GM19023 (cell line): ENCODE measurements at regions not wholly inside any gene's neighbourhood (a gene's known extent, or its start where the extent isn't known, plus 50 kb on each side); places are given as distances from the start of the nearest gene placed in this dataset.
"Not testable (repeated sequence)": the region's sequence is repeated elsewhere in the genome, so short reads cannot be mapped to it uniquely, and the experiment has no call there.

ENCODE experiments used
- ATAC-seq: cut with Tn5 transposase; IDR thresholded peaks from one replicate; pipeline ENCODE4 v1.9.1; 2021; ENCODE audit warnings: mild to moderate bottlenecking, moderate library complexity; ENCODE audit not compliant: unreplicated experiment

DNA sequence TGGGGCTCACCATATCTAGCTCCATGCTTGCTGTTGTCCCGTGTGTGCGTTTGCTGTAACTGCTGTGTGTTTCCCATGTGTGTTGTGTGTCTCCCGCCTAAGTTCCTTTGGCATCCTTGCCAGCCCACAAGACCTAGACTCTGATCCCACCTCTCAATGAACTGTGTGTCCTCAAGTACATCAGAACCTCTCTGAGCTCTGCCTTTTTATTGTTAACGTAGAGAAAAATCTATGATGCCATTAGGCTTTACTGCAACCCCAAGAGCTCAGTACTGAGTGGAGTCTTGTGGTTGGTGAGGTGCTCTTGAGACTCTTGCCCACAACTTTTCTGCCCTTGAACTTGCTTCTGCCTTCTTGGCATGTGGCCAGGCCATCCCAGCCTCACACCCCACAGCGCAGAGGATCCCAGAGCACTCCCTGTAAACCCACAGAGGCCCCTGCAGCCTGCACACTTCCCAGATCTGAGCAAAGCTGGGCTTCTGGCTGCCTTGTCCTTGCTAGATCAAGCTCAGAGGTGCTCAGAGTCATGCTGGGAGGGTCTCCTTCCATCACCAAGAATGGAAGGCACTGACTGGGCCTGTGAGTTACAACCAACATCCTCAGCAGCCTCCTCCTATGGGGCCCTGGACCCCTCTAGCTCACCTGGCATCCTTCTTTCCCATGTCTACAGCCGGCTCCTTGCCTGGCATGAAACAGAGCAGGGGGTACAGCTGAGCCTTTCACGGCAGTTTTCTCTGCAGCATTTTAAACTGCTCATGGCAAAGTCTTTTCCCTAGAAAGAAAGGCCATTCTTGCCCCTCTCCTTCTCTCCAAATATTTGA is 643.4 kb downstream of the ACTR3B start:
- no peak for ATAC-seq

DNA sequence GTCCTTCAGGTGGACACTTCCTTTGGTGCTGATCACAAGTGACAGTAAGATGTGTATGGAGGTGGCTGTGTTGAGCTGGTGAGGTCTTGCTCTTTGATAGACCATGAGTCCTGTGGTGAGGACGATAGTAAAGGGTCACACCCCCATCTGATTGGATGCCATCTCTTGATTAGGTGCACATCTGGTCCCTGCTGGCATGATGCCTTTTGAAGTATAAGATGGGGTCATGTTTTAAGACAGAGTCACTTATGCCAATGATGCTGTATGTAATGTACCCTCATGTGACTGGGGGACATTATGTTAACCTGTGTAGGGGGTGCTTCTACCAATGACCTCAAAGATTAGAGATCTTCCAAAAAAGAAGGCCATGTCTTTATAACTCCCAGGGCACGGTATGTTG is 644.6 kb downstream of the ACTR3B start:
- no peak for ATAC-seq

DNA sequence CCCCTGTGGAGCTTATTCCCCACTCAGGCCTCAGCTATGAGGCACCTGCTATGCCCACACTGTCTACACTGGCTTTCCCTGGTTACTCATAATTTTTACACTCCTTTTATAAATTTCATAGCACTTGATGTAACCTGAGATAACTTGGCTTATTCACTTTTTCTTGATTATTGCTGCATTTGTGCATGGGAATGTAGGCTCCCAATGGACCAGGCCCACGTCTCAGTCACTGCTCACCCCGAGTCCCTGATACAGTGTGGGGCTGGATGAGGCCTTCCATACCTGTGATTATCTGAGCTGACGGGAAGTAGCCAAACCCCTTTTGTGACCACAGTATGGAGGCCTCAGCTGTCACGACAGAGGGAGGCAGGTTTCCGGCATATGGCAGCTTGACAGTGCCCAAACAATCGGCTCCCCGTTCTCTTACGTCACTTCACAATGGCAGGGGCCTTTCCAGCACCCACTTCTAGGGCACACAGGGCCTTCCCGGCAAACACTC is 645.3 kb downstream of the ACTR3B start:
- no peak for ATAC-seq

DNA sequence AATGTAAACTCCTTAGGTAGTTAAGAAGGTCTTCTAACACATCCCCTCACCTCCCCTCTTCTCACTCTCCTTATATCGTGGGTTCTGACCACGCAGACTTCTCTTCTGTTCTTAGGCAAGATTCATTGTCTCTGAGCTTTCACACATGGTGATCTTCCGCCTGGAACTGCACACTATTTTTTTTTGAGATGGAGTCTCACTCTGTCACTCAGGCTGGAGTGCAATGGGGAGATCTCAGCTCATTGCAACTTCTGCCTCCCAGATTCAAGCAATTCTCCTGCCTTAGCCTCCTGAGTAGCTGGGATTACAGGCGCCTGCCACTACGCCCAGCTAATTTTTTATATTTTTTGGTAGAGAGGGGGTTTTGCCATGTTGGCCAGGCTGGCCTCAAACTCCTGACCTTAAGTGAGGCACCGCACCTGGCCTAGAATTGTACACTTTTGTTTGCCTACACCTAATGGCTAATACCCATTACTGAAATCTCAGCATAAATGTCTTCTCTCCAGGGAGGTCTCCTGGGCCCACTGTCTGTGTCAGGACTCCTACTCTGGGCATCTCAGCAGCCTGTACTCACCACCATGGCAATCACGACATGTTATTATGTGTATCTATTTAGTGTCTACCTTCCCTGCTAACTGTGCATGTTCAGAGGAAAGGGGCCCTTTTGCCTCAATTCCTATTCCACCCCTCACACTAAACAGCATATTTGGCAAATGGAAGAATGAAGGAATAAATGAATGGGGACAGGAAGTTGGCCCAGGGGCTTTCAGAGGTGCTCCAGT is 646.3 kb upstream of the DPP6 start:
- ATAC-seq: no peak

DNA sequence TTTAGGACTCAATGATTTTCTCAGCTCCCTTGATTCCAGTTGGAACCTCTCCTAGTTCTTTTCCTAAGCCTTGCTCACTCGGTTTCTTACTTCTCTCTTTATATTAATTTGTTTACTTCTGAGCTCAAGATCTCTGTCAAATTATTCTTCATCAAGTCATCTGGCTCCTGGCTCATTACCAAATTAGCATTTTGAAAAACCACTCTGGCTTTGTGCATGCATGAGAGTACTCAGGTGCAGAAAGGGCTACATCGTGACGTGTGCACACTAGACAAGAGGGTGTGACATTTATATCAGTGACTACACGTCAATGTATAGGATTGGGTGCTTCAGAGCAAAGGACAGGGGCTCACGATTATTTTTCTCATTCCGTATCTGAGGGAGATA is 645.7 kb upstream of the DPP6 start:
- ATAC-seq: no peak

DNA sequence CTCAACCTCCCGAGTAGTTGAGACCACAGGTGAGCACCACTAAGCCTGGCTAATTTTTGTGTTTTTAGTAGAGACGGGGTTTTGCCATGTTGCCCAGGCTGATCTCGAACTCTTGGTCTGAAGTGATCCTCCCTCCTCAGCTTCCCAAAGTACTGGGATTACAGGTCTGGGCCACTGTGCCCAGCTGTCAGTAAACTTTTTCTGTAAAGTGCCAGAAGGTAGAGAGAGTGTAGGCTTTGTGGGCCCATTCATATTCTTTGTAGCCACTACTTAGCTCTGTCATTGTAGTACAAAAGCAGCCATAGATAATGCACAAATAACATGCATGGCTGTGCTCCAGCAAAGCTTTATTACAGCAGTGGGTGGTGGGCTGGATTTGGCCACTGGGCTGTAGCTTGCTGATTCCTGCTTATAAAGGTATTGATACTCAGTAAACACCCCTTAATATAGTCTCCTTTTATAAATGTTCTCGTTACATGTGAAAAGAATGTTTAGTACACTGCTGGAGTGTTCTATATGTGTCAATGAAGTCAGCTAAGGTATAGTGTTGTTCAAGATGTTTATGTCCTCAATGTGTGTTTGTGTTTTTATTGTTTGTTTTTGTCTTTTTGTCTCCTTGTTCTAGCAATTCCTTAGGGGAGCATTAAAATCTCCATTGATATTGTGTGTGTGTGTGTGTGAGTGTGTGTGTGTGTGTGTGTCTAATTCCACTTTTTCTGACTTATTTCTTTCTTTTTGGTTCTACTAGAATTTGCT is 644.7 kb upstream of the DPP6 start:
- no peak for ATAC-seq

DNA sequence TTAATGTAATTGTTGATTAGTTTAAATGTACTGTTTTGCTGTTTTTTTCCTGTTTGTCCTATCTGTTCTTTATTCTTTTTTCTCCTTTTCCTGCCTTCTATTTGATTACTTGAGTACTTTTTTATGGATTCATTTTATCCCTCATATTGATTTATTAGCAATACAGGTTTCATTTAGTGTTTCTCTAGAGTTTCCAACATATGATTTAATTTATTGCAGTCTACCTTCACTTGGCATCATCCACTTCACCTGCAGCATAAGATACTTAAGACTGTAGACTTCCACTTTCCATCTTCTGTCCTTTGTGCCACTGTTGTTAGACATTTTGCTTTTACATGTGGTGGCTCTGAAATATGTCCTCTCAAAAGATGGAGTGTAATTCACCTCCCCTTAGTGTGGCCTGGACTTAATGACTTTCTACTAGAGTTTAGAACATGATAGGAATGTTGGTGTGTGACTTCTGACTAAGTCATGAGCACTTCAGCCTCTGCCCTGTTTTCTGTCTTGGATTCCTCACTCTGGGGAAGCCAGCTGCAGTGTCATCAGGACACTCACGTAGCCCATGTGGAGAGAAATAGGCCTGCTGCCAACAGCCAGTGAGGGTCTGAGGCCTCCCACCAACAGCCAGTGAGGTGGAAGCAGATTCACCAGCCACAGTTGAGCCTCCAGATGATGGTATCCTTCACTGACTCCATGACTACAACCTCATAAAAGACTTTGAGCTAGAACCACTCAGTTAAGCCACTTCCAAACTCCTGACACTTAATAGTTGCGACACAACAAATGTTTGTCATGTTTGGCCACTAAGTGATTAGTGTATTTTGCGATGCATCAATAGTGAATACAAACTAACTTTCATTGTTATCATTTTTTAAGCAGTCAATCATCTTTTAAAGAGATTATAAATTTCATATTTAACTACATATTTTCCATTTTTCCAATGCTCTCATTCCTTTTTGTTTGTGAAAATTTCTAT is 643.5 kb upstream of the DPP6 start:
- ATAC-seq: no peak

DNA sequence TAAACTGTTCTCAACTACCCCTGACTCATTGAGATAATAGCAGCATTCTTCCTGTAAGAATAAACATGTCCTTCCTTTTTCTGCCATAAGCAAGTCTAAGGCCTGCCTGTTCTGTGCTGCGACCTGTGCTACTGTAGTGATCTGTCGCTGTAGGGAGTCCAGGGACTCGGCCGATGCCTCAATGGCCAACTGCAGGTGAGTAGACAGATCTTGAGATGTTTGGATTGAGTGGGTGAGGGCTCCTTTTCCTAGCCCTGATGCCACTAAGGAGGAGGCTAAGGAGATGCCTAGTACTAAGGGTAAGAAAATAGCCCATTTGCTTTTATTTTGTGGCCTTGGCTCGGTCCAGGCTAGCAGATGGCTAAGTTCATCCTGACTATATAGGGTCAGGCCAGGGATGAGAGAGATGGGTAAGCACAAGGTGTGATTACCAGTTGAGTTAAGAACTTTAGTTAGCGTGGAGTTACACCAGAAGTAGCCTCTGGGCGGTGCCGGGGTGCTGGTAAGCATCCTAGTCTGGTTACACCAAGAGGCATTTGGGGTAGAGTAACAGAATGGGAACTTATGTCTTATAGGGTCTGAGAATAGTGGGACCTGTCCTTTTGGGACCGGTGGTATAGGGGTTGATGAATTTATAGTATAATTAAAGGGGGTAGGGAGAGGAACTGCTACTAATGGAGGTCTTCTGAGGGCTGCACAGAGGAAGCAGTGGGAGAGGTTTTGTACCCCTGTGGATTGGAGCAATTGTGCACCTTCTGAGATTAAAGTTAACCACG is 642.4 kb upstream of the DPP6 start:
- ATAC-seq: not testable (repeated sequence)

DNA sequence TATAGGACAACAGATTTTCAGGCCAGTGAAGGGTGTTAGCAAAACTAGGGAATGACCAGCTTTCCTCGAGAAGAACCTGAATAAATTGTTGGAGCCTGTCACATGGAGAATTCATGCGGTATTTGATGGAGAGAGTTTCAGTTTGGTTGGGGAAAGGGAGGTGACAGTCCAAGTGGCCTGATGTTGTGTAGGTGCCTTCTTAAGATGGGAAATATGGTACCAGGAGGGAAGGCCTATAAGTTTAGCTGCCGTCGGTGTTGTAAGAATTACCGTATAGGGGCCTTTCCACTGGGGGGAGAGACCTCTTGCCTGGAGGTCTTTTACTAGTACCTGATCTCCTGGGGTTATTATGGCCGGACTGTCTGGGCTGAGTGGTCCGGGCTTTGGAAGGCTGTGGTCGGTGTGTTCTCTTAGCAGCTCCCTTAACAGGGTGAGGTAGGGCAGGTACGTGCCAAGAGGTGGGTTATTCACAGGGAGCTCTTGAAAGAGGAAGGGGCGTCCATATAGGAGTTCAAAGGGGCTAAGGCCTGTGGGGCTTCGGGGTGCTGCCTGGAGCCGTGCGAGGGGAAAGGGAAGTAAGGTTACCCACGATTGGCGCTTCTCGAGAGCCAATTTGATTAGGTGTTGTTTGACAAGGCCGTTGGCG is 641.1 kb upstream of the DPP6 start:
- not testable (repeated sequence) for ATAC-seq

DNA sequence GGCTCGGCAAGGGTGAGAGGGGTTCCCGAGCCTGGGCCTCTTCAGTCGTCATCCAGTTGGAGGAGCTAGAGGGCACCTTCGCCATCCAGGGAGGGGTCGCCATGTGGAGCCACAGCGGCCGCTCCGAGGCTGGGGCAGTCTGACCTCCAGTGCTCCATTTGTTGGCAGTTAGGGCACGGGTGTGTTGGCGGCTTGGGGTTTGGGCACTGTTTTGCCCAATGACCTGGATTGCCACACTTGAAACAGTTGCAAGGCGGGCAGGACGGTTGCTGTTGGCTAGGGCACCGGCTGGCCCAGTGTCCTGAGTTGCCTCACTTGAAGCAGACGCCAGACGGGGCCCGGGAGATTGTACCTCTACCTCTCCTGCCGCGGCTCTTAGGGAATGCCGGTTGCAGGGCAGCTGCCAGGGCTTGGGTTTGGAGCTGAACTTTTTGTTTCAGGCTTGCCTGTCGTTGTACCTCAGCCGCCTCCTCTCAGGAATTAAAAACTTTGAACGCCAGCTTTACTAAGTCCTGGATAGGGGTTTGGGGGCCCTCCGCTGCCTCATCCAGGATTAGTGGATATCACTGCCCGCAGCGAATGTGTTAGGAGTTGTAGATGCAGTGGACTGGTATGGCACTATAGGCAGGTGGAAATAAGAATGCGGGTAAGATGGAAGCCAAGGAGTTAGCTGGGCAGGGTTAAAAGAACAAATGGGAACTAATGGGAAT is 639.9 kb upstream of the DPP6 start:
- not testable (repeated sequence) for ATAC-seq

DNA sequence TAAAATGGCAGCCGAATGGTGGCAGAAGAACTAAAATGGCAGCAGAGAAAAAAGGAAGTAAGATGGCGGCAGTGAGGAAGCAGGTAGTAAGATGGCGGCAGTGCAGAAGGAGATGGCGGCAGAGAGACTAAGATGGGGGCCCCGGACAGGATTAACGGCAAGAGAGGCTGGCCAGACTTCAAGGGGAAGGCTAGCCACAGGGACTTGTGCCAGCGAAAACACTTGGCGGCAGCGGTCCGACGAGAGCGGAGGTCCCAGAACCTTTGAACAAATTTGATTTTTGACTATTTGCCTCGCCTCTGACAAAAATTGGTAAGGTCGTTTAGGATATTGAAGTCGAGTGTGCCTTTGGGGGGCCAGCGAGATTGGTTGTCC is 639.4 kb upstream of the DPP6 start:
- not testable (repeated sequence) for ATAC-seq

DNA sequence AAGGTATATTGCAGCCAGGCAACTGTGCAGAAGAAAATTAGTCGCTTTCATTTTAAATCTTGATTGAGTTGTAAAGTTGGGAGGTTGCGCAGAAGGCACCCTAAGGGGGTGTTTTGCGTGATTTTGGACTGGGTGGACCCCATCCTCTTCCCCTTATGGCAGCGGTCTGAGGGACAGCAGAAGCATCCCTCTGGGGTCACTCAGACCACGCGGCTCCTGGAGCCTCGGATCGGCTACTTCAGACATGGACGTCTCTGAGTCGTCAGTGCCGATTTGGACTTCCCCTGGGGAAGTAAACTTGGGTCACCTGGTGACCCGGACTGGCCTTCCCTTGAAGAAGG is 639.0 kb upstream of the DPP6 start:
- ATAC-seq: no peak

DNA sequence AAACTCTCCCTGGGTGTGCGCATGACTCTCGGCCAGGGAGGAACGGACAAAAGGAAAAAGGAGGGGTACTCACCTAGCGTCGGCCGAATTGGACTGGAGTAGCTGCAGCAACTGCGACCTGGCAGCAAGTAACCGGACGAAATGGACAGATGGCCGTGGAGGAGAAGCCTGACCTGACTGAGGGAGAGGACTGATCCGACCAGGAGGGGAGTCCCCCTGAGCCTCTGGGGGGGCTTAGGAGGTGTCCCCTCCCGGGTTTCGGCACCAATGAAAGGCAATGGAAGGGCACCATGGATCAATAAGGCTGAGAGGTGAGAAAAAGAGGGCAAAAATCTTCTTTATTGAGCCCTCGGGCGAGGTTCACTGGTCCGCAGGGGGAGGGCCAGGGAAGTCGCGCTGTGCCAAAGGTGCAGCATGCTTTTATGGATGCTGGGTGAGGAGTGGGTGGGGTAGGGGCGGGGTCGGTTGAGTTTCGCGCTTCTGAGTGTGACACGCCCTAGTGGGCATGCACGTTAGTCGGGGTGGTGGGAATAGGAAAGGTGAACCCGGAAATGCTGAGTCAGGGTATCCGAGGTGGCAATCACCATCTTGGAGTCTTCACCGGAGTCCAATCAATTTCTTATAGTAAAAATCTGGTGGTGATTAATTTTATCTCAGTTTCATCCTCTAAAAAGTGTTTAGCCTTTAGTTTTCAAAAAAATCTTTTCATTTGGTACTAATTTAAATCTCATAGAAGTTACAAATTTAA is 638.5 kb upstream of the DPP6 start:
- ATAC-seq: no peak

DNA sequence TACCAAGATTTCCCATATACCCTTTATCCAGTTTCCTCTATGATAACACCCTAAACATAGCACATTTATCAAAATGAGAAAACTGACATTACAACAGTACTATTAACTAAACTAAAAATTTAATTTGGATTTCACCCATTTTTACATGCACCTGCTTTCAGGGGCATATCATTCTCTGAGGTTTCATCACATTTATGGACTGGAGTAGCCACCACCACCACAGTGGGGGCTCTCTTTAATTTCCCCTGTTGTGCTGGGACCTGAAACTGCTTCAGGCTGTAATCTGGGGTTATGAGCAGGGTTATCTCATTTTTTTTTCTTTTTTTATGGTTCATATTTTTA is 637.9 kb upstream of the DPP6 start:
- ATAC-seq: no peak

DNA sequence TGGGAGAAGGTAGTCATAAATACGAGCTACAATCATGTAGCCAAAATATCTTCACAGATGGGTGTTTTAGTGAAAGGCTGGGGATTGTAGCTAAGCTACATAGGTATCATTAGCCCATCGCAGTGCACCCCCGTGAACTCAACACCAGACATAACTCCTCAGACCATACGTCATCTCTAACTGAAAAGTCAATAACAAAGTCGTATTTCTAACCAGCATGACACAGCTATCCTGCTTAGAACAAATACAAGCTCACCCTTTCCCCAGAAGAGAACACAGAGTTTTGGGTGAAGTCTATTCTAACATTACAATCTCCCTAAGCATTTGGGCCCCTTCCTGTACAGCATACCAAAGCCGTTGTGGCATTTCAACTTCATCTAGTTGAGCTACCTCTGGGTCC is 636.6 kb upstream of the DPP6 start:
- ATAC-seq: no peak

DNA sequence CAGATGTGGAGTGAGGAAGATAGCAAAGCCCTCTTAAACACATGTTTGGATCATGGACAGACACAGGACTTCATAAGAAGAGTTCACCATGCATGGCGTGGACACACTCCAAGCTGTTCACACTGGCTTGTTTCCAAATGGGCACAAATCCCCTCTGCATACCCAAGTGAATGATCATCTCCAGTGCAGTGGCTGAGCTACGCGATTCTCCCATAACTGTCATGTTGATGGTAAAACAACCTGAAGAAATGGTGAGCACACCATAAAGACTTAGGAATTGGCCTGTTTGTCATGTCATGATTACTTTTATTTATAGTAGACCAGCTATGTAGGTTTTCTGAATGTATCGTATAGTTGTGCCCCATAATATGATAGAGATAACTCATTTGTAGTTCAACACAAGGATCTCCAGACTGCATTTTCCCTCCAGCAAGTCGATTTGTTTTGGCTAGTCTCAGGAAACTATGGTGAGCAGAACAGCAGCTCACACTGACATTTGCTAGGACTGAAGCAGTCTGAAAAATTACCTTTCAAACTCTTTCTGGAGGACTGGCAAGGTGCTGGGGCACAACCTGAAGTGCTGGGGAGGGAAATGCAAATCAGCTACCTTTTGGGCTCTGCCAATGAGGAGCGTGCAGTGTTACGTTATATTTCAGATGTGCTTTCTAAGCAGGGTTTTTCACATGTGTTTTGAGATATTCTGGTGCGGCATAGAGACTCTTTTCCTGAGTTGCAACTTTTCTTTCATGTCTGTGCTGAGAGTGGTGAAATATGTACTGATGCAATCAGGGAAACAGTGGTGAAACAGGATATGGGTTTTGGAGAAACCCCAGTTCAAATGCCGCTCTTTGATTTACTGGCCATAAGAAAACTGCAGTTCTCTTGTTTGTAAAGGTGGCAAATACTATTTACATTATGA is 629.6 kb upstream of the DPP6 start:
- no peak for ATAC-seq

DNA sequence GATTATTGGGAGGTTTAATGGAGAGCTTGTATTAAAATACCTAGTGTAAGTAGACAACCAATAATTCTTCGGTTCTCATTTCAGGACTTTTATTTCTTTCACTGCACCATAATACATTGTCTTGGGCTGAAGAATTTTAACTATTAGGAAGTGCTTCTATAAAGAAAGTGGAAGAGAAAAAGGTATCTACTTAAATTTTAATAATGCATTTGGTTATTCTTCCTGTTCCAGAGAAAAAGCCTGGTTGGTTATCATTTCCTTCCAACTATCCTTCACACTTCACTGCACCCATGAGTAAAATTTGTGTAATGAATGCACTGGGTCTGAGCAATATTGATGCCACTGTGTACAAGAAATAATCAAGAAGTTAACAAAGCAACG is 629.0 kb upstream of the DPP6 start:
- ATAC-seq: no peak
